Right forelimb (tissue), 1 donor: ENCODE measurements at regions not wholly inside any gene's neighbourhood (a gene's known extent, or its start where the extent isn't known, plus 50 kb on each side); places are given as distances from the start of the nearest gene placed in this dataset.

ENCODE experiments used
- DNase-seq: peaks from one replicate; pipeline ENCODE4 v3.0.0-alpha.2; 2018

DNA sequence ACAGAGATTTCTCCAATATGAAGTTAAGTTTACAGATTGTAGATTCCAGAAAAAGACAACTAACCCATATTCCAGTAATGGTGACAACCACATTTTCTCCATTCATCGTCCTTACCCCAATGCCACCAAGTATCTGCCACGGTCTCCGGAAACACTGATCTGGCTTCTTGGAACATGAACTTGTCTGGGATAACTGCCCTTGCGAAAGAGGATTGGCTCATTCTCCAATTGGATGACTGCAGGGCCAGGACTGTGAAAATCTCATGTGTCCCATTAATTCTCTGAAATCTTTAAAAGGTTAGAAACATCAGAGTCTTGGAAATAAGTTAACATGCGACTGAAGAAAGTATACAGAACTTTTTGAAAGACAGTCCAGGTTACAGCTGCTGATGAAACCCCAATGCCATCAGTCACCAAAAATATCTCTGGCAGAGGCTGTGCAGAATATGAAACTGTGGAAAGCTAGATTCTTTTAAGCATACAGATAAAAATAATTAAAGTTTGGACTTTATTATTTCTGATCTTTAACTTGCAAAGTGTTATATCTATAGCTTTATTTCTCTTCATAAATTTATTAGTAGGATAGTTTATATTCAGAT is 496.9 kb downstream of the PPARGC1A start:
- no peak for DNase-seq

DNA sequence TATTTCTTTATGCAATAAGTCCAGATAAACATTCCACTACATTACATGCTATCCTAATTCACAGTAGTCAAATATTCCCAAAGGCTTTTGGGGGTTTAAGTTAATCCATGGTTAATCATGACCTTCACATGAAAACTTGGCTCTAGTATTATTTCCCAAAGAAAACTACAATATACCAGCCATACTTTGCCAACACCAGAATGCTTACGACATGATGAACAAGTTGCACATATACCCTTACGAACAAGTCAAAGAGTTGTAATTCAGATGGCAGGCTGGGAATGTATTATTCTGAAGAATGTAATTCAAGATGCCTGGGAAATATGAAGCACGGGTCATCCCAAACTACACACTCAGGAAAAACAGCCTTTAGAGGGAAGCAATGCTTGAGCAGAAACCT is 499.6 kb downstream of the PPARGC1A start:
- no peak for DNase-seq

DNA sequence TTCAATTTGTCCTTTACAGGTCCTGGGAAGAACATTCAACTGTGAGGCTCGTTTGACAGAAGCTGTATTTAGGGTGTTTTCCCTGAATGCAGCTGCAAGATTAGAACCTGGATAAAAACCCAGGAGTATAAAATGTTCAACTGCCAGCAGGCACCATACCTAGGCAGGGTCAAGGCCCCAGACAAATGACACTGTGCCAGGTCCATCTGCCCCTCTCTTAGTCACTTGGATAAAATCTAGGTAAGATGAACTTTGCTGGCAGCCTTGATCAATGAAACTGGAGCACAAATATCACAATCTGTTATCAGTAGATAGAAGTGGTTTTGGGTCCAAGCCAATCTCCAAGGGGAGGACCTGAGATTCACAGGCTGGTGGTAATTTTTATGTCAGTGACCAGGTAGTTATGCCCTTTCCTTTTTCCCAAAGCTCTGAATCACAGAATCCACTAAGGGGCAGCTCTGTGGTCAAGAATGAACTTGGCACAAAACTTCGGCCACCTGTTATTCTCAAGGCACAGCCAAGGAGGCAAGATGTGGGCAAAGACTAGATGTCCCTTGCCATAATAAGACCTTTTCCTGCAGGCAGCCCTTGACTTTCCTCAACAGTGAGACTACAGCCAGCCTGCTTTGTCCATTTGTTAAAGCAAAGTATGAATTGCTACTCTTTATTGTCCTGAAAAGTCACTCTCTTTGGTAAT is 501.0 kb downstream of the PPARGC1A start:
- no peak for DNase-seq

DNA sequence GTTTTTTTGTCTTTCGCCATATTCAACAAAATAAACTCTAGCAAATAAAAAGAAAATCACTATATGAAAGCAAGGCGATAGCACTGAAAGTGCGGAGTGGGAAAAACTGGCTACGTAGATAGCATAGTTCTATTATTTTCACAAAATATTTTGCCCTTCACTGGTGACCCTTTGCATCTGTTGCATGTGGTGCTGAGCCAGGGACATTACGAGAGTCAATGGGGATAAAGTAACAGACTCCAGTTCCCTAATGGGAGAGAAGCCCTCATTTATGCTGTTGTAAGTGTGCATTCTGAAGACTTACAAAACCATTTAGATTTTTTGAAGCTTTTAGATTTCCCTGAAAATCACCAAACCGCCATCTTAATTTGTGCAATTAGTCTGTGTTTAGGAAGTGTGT is 501.6 kb downstream of the PPARGC1A start:
- DNase-seq = no peak

DNA sequence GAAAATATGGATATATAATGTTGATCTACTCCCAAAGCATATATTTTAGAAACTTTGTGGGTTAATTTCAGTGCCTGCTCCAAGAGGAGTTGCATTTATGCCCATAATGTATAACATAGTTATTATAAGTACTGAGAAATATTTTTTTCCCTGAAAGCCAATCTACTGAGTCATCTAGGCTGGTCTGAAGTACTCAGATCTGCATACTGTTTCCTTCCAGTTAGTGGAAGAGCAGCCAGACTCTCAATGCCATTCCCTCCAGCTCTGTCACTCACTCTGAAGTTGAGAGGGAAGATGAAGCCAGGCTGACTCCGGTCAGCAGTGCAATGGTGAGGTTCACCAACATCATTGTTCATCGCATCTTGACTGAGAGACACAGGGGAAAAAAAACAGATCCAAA is 505.1 kb downstream of the PPARGC1A start:
- DNase-seq = no peak

DNA sequence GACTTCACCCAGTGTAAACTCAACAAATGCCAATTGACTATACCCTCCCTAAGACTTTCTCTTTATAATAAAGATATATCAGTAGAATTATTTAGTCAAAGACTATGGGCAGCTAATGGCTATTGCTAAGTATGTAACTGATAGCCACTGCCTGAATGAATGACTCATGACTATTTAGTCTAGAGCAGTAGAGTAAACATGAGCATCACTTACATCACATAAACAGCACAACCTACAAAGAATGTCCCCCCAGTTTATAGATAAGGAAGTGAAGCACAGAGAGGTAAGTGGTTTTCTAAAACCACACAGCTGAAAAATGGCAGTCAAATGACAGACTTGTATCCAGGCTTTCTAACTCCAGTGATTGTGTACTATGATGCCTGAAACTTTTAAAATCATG is 507.0 kb downstream of the PPARGC1A start:
- DNase-seq = no peak

DNA sequence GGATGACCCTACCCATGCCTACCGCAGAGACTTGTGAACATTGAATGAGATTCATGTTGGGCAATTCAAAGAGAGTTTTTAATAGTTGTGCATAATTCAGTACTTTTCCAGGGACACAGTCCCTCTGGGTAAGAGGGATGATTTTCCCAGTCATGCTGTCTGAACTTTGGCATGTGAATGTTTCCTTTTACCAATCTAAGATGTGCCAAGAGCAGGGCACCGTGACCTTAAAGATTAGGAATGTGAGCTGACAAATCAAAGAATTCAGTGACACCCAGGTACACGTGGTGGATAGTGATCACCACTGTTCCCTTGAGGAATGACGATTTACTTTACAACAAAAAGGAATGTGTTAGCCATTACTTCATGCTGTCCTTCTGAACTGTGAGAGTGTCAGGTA is 515.6 kb downstream of the PPARGC1A start:
- DNase-seq = no peak

DNA sequence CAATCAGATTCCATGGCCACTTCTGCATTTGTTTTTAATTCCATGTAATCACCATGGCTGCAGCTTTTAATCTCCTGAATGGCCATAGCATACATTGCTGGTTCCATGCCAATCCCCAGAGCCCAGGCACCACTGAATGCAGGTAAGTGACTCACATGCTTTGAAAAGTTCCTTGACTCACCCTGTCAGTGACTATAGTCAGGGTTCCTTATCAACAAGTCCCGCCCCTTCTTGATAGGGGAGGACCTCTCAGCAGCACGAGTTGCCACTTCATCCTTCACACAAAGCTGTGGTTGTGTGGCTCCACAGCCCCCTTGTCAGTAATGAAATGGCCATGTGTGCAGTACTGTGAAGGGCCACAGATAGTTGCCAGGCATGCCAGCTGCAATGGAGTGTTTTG is 516.6 kb downstream of the PPARGC1A start:
- no peak for DNase-seq

DNA sequence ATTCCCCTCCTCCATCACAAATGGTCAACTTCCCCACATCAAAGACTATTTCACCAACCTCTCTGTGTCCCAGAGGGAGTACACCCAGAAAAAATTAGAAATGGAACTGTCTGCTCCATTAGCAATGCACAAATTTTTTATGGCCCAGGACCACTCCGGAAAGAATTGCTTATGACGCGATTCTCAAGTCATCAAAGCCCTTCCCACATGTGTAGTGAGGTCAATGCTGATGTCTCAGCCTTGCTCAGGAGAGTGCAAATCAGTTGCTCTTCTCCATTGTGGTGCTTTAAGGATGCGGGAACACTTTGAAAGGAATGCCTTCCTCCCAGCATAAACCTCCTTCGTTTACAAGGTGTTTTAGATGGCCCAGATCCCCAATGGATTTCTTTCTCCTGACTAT is 518.3 kb downstream of the PPARGC1A start:
- DNase-seq = no peak

DNA sequence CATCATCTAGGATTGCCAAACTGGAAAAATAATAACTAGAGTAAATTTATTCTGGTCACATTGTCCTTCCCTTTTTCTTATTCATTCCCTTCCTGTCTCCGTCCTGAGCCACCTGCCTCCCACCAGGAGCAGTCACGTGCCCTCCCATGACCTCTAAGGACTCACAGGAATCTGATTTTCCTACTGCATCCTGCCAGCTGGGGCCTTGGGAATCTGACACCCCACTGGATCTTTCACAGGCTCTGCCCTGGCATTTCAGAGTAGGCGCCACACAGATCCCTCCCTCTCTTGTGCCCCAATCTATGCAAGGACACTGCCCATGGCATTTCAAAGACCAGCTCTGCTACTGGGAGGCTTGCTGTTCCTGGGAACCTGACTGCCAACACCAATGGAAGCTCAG is 520.5 kb downstream of the PPARGC1A start:
- no peak for DNase-seq

DNA sequence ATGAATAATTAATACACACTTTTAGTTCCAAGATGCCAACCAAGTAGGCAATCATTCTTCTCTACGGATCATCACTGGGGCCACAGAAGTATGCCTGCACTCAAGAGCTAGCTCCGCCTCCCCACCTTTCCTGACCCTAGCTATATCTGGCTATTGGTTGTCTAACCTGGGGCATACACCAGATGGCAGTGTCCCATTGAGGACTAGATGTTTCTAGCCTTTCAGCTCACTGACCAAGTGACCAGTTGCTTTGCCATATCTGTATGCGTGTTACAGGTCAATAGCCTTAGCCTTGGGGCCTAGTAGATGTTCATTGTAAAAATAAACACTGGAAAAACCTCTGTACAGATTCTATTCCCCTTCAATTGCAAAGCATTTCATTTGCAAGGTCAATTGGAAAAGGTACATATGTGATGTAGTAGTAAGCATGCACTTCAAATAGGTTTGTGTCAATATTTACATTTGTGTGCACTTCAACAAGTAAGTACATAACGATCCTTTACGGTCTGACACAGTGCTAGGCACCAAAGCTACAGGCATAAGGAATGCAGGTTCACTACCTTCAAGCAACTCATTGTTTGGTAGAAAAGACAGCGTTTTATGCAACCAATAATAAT is 521.7 kb downstream of the PPARGC1A start:
- DNase-seq = no peak

DNA sequence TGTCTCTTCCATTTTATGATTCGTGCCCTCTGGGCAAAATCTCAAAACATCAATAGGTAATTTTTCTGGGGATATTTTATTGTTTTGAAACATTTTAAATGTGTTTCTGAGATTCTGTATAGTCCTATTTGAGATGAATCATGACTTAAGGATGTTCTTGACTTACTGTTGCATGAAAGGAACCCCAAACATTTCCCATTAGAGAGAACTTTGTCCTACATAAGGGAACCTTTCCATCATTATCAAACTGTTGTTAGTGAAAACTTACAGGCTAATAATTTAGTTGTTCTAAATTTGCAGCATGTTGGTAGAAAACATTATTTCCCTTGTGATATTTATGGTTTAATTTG is 523.3 kb downstream of the PPARGC1A start:
- no peak for DNase-seq

DNA sequence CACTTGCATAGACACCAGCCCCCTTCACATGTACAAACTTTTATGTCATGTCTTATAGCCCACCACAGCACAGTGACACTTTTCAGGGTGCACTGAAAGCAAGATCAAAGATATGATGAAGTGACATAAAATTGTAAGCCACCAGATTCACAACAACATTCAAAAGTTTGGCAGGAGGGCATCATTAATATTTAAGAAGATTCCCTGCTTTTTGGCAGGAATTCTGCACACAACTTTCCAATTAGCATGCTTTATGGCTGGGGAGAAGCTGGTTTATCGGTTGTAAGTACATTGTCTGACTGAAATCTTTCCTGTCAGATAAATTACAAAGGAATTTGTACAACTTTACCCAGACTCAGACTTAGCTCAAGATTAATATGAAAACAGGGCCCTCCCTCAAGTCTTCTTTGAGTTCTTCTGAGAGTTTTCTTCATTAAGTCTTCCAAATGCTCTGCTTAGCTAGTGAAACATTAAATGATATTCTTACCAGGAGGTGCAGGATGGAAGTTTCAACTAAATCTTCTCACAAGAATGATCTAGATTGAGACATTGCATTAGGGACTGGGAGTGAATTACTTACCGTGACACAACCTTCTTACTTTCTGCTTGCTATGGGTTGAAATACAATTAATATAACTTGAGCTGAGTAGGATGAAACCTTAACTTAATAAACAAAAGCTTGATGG is 523.8 kb downstream of the PPARGC1A start:
- no peak for DNase-seq

DNA sequence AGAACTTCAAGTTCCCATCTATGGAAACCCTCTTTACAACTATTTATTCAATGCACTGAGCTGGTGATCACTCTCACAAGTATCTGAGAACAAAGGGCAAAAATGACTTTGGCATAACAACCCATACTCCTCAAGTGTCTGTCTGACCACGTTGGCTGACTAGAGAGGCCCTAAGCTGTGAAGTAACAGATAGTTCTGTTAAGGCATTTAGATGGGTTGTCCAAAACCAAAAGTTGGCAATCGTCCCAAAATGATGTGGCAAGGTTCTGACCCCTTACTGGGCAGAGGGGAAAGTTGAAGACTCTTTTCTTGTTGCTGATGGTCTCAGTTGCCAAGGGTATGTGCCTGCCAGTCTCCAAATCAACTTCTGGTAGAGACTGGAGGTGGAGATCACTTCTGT is 524.8 kb downstream of the PPARGC1A start:
- DNase-seq = no peak

DNA sequence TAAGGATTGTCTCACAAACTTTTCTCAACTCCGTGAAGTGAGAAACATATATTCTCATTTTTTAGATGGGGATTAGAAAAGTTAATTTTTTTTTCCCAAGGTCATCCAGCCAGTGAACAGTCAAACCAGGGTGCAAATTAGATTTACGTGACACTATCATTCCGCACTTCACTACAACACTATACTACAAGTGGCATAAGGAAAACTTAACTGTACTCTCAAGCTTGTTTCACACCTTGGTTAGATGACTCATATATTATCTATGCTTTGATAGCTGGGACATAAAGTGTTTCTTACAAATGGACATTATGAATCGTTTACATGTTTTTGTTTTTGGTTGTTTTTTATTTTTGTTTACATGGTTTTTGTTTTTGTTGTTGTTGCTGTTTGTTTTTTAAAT is 525.7 kb downstream of the PPARGC1A start:
- DNase-seq = no peak

DNA sequence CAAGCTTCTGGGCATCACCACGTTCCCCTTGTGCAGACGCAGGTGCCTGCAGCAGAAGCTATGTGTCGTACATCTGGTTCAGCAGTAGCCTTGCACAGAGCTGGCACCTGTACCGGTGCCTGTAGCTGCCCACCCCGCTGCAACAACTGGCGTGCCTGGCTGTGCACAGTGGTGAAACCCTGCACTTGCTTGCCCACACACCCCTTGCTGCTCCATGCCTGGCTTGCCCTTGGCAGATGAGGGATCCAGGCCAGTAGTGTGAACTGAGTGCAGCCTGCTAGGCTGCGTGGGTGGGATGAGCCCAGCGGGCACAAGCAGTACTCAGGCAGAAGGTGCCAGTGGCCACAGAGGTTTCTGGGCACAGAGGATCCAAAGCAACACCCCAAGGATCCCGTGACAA is 528.4 kb downstream of the PPARGC1A start:
- no peak for DNase-seq

DNA sequence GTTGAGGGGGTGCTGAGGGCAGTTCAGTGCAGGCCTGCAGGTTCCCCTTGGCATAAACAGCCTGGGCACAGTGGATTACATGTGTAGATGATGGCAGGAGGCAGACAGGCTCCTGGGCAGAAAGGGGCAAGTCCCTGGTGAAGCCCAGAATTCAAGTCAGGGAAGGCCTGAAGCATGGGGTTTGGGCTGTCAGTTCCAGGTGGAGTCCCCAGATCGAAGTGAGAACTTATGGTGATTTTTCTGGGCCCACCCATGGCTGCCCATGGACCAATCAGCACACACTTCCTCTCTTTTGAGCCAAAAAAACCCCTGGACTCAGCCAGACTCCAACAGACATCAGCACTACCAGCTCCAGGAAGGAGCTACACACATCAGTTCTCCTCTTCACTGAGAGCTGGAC is 529.1 kb downstream of the PPARGC1A start:
- no peak for DNase-seq

DNA sequence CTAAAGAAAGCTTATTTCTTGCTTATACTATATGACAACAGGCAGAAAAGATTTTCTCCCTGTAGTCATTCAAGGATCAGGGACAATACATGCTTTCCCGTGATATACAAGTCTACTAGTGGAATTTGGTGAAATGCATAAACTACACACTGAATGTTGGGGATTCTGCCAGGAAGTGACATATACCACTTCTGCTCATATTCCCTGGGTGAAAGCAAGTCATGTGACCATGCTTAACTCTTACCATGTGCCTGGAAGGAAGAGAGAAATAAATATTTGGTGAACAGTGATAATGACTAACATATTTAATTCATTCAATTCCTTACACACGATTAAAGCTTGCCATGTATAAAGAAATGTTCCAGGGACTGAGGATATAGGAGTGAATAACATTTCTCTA is 534.6 kb downstream of the PPARGC1A start:
- no peak for DNase-seq

DNA sequence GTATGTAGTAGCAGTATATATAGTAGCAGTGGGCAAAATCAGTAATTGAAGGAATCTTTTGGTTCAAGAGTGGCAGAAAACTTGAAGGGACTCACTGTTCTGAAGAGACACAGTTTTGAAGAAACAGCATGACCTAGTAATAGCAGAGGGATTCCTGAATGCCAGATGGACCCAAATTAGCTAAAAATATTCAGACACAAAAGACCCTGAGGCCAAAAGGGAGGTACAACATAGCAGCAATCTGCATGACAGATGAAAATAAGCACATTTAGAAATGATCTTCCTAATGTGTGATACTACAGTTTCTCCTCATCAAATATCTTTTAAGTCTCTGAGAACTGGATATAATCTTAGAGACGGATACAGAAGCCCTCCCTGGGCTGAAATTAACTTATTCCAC is 536.6 kb downstream of the PPARGC1A start:
- no peak for DNase-seq

DNA sequence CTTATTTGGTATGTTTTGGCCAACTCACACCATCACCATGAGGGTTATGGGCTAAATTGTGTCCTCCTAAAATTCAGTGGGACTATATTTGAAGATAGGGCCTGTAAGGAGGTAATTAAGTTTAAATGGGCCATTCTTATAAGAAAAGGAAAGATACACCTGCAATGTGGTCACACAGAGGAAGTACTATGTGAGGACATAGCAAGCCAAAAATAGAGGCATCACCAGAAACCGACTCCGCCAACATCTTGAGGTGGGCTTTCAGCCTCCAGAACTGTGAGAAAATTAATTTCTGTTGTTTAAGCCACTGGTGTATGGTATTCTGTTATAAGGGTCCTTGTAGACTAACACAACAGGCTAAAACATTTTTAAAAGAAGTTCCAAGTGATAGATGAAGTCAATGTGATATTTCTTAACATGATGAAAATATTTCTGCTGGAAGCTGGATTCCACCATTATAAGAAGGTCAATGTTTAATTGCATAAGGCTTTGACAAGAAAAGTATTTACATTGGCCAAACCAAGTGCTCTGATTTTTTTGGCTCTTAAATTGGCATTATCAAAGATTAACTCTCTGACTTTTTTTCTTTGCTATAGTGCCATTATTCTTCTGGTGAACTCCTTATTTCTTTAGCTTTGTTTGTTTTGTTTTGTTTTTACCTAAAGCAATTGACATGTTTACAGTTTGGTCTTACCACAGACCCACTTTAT is 540.9 kb downstream of the PPARGC1A start:
- no peak for DNase-seq

DNA sequence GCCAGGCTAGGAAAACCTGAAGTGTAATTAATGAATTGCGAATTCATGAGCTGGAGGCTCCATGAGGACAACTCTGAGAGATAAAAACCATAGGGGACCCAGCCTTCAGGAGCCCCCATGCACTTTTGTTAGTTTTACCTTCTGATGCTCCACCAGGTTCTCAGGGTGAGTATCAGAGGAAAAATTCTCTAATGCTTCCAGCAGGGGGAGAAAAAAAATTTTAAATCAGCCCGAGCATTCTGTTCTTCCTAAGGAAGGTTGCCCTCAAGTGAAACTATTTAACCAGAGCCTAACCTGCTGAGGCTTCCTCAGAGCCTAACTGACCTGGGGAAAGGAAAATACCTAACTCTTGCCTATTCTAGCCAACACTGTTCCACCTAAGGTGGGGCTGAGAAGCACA is 552.6 kb downstream of the PPARGC1A start:
- DNase-seq = no peak

DNA sequence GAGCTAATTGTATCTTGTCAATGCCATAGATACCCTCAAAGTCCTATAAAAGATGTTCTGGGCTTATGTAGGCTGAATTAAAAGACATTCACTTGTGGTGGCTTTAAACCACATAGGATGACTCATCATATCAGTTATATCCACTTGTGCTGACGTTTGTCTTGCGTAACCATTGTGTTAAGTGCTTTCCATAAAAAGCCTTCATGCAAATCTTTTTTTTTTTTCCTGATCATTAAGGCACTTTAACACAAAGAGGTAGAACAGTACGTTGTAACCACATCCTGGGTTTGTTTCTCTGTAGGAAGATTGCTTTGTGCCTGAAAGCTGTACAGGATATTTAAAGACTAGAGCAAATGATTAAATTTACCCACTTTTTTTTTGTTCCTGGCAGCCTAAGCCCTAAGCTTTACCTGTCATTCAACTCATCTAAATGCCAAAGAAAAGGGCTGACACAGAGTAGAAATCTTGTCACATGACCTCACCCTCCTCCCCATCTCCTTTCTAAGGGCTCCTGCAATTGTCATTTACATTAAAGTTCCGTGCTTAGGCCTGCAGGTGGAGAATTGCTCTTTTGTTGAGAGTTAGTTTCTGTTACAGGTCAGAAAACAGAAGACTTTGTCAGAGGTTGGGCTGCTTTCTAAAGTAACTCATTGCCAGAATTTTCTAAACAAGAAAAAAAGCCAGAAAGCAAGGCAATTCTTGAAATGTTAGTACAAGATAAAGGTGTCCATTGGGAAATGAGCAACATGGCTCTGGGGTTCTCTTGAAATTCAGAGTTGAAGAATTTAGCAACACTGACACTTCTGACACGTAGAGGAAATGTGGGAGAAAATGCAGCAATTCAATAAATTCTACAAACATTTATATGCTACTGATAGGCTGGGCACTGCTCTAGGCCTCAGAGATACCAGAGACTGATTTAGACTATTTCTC is 555.6 kb downstream of the PPARGC1A start:
- DNase-seq = no peak
